Effector memory CD8-positive, alpha-beta T cell (primary cell): ENCODE measurements at regions not wholly inside any gene's neighbourhood (a gene's known extent, or its start where the extent isn't known, plus 50 kb on each side); places are given as distances from the start of the nearest gene placed in this dataset.

Source experiments
- ATAC-seq: fragments of 150-1000 bp; cut with Tn5 transposase; replicated peaks from 2 replicates; pipeline ENCODE4 v1.10.0; 2021; ENCODE audit warnings: mild to moderate bottlenecking, moderate library complexity
- DNase-seq, 3 experiments: peaks; one replicate each; pipeline ENCODE4 v3.0.0; 2021
- H3K27ac Mint-ChIP-seq, 2 donors: one replicate each; pipeline ENCODE4 v1.8.0; 2022; ENCODE audit warnings: mild to moderate bottlenecking in 2 of 2, mixed read lengths in 2 of 2, moderate library complexity in 2 of 2
- H3K27me3 Mint-ChIP-seq, 2 donors: one replicate each; pipeline ENCODE4 v1.8.0; 2022; ENCODE audit warnings: mixed read lengths in 2 of 2
- H3K36me3 Mint-ChIP-seq: one replicate; pipeline ENCODE4 v1.8.0; 2022; ENCODE audit warnings: mild to moderate bottlenecking, moderate library complexity, mixed read lengths; ENCODE audit not compliant: insufficient read depth
- H3K4me1 Mint-ChIP-seq, 2 donors: one replicate each; pipeline ENCODE4 v1.8.0; 2022; ENCODE audit warnings: low read depth in 2 of 2, mixed read lengths in 2 of 2
- H3K4me3 Mint-ChIP-seq, 2 donors: one replicate each; pipeline ENCODE4 v1.8.0; 2022; ENCODE audit warnings: mild to moderate bottlenecking in 2 of 2, mixed read lengths in 2 of 2, moderate library complexity in 2 of 2
- H3K9me3 Mint-ChIP-seq, 2 donors: one replicate each; pipeline ENCODE4 v1.8.0; 2022; ENCODE audit warnings: mixed read lengths in 2 of 2

GRCh38 chr18:79579807-79580497, 99.7 kb upstream of the CTDP1 start:
- no peak for ATAC-seq
- Mint-ChIP-seq H3K4me1 (peaks cover 0 to 7% of the 10 kb centered on the region in 2 donors), H3K9me3 (no peaks in the 10 kb centered on the region), H3K4me3 (no peak overlapping the region), H3K36me3 (peaks cover 3% of the 10 kb centered on the region), H3K27me3 (no peaks in the 10 kb centered on the region), H3K27ac (no peak overlapping the region)
- no peak for DNase-seq

- Mint-ChIP-seq H3K36me3 (peaks cover 3% of the 10 kb centered on the region), H3K9me3 (no peaks in the 10 kb centered on the region), H3K27ac (no peak overlapping the region), H3K27me3 (no peaks in the 10 kb centered on the region), H3K4me3 (no peak overlapping the region), H3K4me1 (peaks cover 0 to 3% of the 10 kb centered on the region in 2 donors)
- DNase-seq (no peak), ATAC-seq (no peak)
Measured at GRCh38 chr18:79580498-79581171, 99.0 kb upstream of the CTDP1 start.

GRCh38 chr18:79581406-79581805, 98.2 kb upstream of the CTDP1 start:
- H3K27ac Mint-ChIP-seq: no peak overlapping the region
- H3K4me3 Mint-ChIP-seq: no peak overlapping the region
- no peaks in the 10 kb centered on the region for H3K9me3 Mint-ChIP-seq
- no peaks in the 10 kb centered on the region for H3K36me3 Mint-ChIP-seq
- DNase-seq (no peak), ATAC-seq (no peak)
- peaks cover 0 to 6% of the 10 kb centered on the region in 2 donors for H3K27me3 Mint-ChIP-seq
- H3K4me1 Mint-ChIP-seq: peaks cover 0 to 3% of the 10 kb centered on the region in 2 donors

- Mint-ChIP-seq H3K36me3 (no peaks in the 10 kb centered on the region), H3K27ac (no peak overlapping the region), H3K4me3 (no peak overlapping the region), H3K4me1 (peaks cover 0 to 3% of the 10 kb centered on the region in 2 donors), H3K27me3 (peaks cover 0 to 7% of the 10 kb centered on the region in 2 donors), H3K9me3 (no peaks in the 10 kb centered on the region)
- ATAC-seq: no peak
- no peak for DNase-seq
Measured at GRCh38 chr18:79581911-79582310, 97.7 kb upstream of the CTDP1 start.

- DNase-seq: no peak
- Mint-ChIP-seq H3K36me3 (no peaks in the 10 kb centered on the region), H3K9me3 (no peaks in the 10 kb centered on the region), H3K4me1 (peaks cover 0 to 3% of the 10 kb centered on the region in 2 donors), H3K27me3 (peaks cover 0 to 15% of the 10 kb centered on the region in 2 donors), H3K27ac (no peak overlapping the region), H3K4me3 (no peak overlapping the region)
- no peak for ATAC-seq
Measured at GRCh38 chr18:79582978-79583377, 96.6 kb upstream of the CTDP1 start.

GRCh38 chr18:79583426-79583825, 96.2 kb upstream of the CTDP1 start:
- peaks cover 0 to 3% of the 10 kb centered on the region in 2 donors for H3K4me1 Mint-ChIP-seq
- H3K9me3 Mint-ChIP-seq: no peaks in the 10 kb centered on the region
- no peak for DNase-seq
- no peak overlapping the region for H3K4me3 Mint-ChIP-seq
- ATAC-seq: no peak
- no peaks in the 10 kb centered on the region for H3K36me3 Mint-ChIP-seq
- H3K27ac Mint-ChIP-seq: no peak overlapping the region
- H3K27me3 Mint-ChIP-seq: peaks cover 0 to 20% of the 10 kb centered on the region in 2 donors

GRCh38 chr18:79583984-79584401, 95.6 kb upstream of the CTDP1 start:
- ATAC-seq (no peak), DNase-seq (no peak)
- Mint-ChIP-seq H3K9me3 (no peaks in the 10 kb centered on the region), H3K4me1 (peaks cover 0 to 3% of the 10 kb centered on the region in 2 donors), H3K36me3 (no peaks in the 10 kb centered on the region), H3K27me3 (peaks cover 0 to 25% of the 10 kb centered on the region in 2 donors), H3K4me3 (no peak overlapping the region), H3K27ac (no peak overlapping the region)

GRCh38 chr18:79584491-79585394, 94.9 kb upstream of the CTDP1 start:
- peaks cover 0 to 3% of the 10 kb centered on the region in 2 donors for H3K4me1 Mint-ChIP-seq
- H3K36me3 Mint-ChIP-seq: no peaks in the 10 kb centered on the region
- H3K27ac Mint-ChIP-seq: no peak overlapping the region
- peaks cover 0 to 27% of the 10 kb centered on the region in 2 donors for H3K27me3 Mint-ChIP-seq
- no peak for ATAC-seq
- no peak for DNase-seq
- no peak overlapping the region for H3K4me3 Mint-ChIP-seq
- no peaks in the 10 kb centered on the region for H3K9me3 Mint-ChIP-seq

GRCh38 chr18:79585395-79586370, 93.9 kb upstream of the CTDP1 start:
- DNase-seq (no peak), ATAC-seq (no peak)
- no peak overlapping the region for H3K4me3 Mint-ChIP-seq
- no peaks in the 10 kb centered on the region for H3K36me3 Mint-ChIP-seq
- H3K27me3 Mint-ChIP-seq: peaks cover 0 to 27% of the 10 kb centered on the region in 2 donors
- no peaks in the 10 kb centered on the region for H3K9me3 Mint-ChIP-seq
- H3K27ac Mint-ChIP-seq: no peak overlapping the region
- peaks cover 0 to 3% of the 10 kb centered on the region in 2 donors for H3K4me1 Mint-ChIP-seq

- Mint-ChIP-seq H3K36me3 (no peaks in the 10 kb centered on the region), H3K4me3 (no peak overlapping the region), H3K4me1 (peaks cover 0 to 3% of the 10 kb centered on the region in 2 donors), H3K27me3 (peaks cover 0 to 27% of the 10 kb centered on the region in 2 donors), H3K27ac (no peak overlapping the region), H3K9me3 (no peaks in the 10 kb centered on the region)
- no peak for ATAC-seq
- DNase-seq: no peak
Measured at GRCh38 chr18:79586436-79587225, 93.0 kb upstream of the CTDP1 start.

GRCh38 chr18:79587226-79587741, 92.3 kb upstream of the CTDP1 start:
- no peak for DNase-seq
- Mint-ChIP-seq H3K9me3 (no peaks in the 10 kb centered on the region), H3K4me3 (no peak overlapping the region), H3K27ac (no peak overlapping the region), H3K36me3 (no peaks in the 10 kb centered on the region), H3K4me1 (peaks cover 0 to 3% of the 10 kb centered on the region in 2 donors), H3K27me3 (peaks cover 0 to 27% of the 10 kb centered on the region in 2 donors)
- no peak for ATAC-seq
